Hepatocyte (in vitro differentiated cells): ENCODE measurements at regions not wholly inside any gene's neighbourhood (a gene's known extent, or its start where the extent isn't known, plus 50 kb on each side); places are given as distances from the start of the nearest gene placed in this dataset.
A peak's percentile ranks its signal among the peaks of the same experiment; 100 is the strongest.

Experiments
- DNase-seq: peaks from one replicate; pipeline ENCODE4 v3.0.0-alpha.2; 2016; ENCODE audit warnings: low spot score
- H2AFZ ChIP-seq: fragments of 200-600 bp; sonication (generic); 2 replicates; pipeline ENCODE4 v1.6.0; 2016; ENCODE audit warnings: antibody characterized with exemption, mild to moderate bottlenecking
- H3K27ac ChIP-seq: fragments of 200-600 bp; sonication (generic); 2 replicates; pipeline ENCODE4 v1.5.1; 2016; ENCODE audit warnings: mild to moderate bottlenecking
- H3K27me3 ChIP-seq: fragments of 200-600 bp; sonication (generic); 2 replicates; pipeline ENCODE4 v1.6.1; 2016
- H3K36me3 ChIP-seq: fragments of 200-600 bp; sonication (generic); replicated peaks from 2 replicates; pipeline ENCODE4 v1.5.1; 2016; ENCODE audit warnings: low read depth; ENCODE audit not compliant: insufficient read depth
- H3K4me1 ChIP-seq: fragments of 200-600 bp; sonication (generic); 2 replicates; pipeline ENCODE4 v1.5.1; 2016; ENCODE audit warnings: mild to moderate bottlenecking, moderate library complexity; ENCODE audit not compliant: insufficient read depth
- H3K4me2 ChIP-seq: fragments of 200-600 bp; sonication (generic); 2 replicates; pipeline ENCODE4 v1.6.0; 2016
- H3K4me3 ChIP-seq: fragments of 200-600 bp; sonication (generic); 2 replicates; pipeline ENCODE4 v1.5.1; 2016; ENCODE audit warnings: mild to moderate bottlenecking
- H3K79me2 ChIP-seq: fragments of 200-600 bp; sonication (generic); 2 replicates; pipeline ENCODE4 v1.6.0; 2017; ENCODE audit warnings: mild to moderate bottlenecking
- H3K9me2 ChIP-seq: fragments of 200-600 bp; sonication (generic); replicated peaks from 2 replicates; pipeline ENCODE4 v1.6.0; 2017; ENCODE audit warnings: mild to moderate bottlenecking; ENCODE audit not compliant: insufficient read depth
- H3K9me3 ChIP-seq: fragments of 200-600 bp; sonication (generic); 2 replicates; pipeline ENCODE4 v1.5.1; 2016; ENCODE audit warnings: low read depth, mild to moderate bottlenecking
- H4K20me1 ChIP-seq: fragments of 200-600 bp; sonication (generic); 2 replicates; pipeline ENCODE4 v1.6.0; 2016; ENCODE audit warnings: mild to moderate bottlenecking; ENCODE audit not compliant: insufficient read depth, poor library complexity, severe bottlenecking
- EZH2 ChIP-seq: fragments of 200-600 bp; sonication (generic); IDR thresholded peaks from 2 replicates; pipeline ENCODE4 v1.6.1; 2016; ENCODE audit warnings: antibody characterized with exemption, mild to moderate bottlenecking, borderline replicate concordance
- EZH2phosphoT487 ChIP-seq: fragments of 200-600 bp; sonication (generic); IDR thresholded peaks from one replicate; pipeline ENCODE4 v1.6.1; 2018; ENCODE audit warnings: antibody characterized with exemption, mild to moderate bottlenecking, low read depth, moderate library complexity; ENCODE audit not compliant: unreplicated experiment, severe bottlenecking
- WGBS: methylation state at CpG from one replicate; pipeline ENCODE4 v1.1.6; 2016; ENCODE audit warnings: low lambda C conversion rate; ENCODE audit errors: missing lambda C conversion rate; 5-methylcytosine and 5-hydroxymethylcytosine counted together
- TF ChIP-seq, protein P1 (sequence below): fragments of 200-600 bp; sonication (generic); IDR thresholded peaks from 2 replicates; pipeline ENCODE4 v1.5.1; 2016; ENCODE audit warnings: antibody characterized with exemption, mild to moderate bottlenecking; ENCODE audit not compliant: poor library complexity

DNA sequence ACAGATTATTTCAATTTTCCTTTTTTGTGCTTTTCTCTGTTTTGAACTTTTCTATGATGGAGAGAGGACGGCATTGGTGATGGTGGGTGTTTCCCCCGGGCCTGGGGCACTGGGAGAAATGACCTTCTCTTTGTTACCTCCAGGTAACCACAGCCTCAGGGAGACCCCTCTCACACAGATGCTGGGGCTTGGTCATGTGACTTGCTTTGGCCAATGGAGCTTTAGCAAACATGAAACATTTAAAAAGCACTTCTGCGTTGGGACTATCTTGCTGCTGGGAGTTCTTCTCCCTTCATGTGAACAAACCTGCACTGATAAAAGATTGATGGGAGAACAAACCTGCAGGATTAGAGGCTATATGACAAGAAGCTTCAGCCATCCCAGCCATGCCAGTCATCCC, 122.9 kb downstream of the NGF start:
- TF ChIP-seq, protein P1, sequence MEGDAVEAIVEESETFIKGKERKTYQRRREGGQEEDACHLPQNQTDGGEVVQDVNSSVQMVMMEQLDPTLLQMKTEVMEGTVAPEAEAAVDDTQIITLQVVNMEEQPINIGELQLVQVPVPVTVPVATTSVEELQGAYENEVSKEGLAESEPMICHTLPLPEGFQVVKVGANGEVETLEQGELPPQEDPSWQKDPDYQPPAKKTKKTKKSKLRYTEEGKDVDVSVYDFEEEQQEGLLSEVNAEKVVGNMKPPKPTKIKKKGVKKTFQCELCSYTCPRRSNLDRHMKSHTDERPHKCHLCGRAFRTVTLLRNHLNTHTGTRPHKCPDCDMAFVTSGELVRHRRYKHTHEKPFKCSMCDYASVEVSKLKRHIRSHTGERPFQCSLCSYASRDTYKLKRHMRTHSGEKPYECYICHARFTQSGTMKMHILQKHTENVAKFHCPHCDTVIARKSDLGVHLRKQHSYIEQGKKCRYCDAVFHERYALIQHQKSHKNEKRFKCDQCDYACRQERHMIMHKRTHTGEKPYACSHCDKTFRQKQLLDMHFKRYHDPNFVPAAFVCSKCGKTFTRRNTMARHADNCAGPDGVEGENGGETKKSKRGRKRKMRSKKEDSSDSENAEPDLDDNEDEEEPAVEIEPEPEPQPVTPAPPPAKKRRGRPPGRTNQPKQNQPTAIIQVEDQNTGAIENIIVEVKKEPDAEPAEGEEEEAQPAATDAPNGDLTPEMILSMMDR = no peak
- no peak for TF ChIP-seq EZH2phosphoT487
- no peak for TF ChIP-seq EZH2
- H2AFZ ChIP-seq = no peak overlapping the region
- 98% methylated on average over 3 of the region's 3 CpGs for WGBS

DNA sequence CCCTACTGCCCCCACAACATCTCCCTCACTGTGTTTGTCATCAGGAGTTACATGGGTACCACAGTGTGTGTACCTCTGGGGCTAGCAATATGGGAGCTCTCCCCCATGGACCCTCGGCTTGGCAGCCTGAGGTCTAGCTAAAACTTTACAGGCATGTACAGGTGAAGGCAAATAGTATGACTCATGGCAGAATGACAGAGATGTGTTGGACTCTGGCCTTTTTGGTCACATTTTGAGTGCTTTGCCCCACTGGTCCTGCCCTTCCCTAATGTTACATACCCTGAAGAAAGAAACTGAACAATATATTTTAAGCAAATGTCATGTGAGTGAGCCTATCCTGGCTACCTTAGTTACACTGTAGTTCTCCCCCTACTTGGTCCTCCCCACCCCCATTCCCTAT, 124.0 kb downstream of the NGF start:
- no peak overlapping the region for H2AFZ ChIP-seq
- WGBS = 88% methylated on average over 1 of the region's 1 CpG
- TF ChIP-seq EZH2phosphoT487 = no peak
- TF ChIP-seq, protein P1 = no peak
- TF ChIP-seq EZH2 = no peak
- no peaks in the 10 kb centered on the region for H3K27me3 ChIP-seq
- no peaks in the 10 kb centered on the region for H3K9me3 ChIP-seq
- peak overlapping the region; percentile 14 for H3K4me2 ChIP-seq
- peak overlapping the region; percentile 56 for H3K27ac ChIP-seq
- H3K4me3 ChIP-seq = no peak overlapping the region
- H4K20me1 ChIP-seq = no peaks in the 10 kb centered on the region
- H3K36me3 ChIP-seq = no peaks in the 10 kb centered on the region
- H3K4me1 ChIP-seq = peaks cover 7% of the 10 kb centered on the region
- H3K9me2 ChIP-seq = no peaks in the 10 kb centered on the region
- H3K79me2 ChIP-seq = no peaks in the 10 kb centered on the region
- DNase-seq = peak; percentile 35

More for the DNA sequence above, 122.9 kb downstream of the NGF start:
- no peaks in the 10 kb centered on the region for H3K9me3 ChIP-seq
- H3K4me2 ChIP-seq = no peak overlapping the region
- no peaks in the 10 kb centered on the region for H4K20me1 ChIP-seq
- no peak overlapping the region for H3K4me3 ChIP-seq
- no peaks in the 10 kb centered on the region for H3K36me3 ChIP-seq
- peaks cover 7% of the 10 kb centered on the region for H3K4me1 ChIP-seq
- DNase-seq = no peak
- no peaks in the 10 kb centered on the region for H3K9me2 ChIP-seq
- no peaks in the 10 kb centered on the region for H3K27me3 ChIP-seq
- no peaks in the 10 kb centered on the region for H3K79me2 ChIP-seq
- H3K27ac ChIP-seq = no peak overlapping the region

DNA sequence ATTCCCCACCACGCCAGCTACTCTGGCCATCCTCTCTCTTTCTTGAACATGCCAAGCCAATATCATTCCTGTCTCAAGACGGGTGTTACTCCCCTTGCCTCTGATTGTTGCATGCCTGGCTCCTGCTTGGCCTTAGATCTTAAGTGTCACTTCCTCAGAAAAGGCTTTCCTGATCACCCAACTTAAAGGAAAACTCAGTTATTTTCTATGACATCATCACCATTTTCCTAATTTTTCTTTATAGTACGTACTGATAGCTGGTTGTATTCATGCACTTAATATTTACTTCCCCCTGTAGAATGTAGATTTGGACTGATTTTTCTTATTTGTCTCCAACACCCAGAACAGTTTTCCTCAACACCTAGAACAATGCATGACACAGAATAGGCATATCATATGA, 123.8 kb upstream of the TSPAN2 start:
- no peaks in the 10 kb centered on the region for H3K36me3 ChIP-seq
- no peaks in the 10 kb centered on the region for H4K20me1 ChIP-seq
- peaks cover 7% of the 10 kb centered on the region for H3K4me1 ChIP-seq
- no peaks in the 10 kb centered on the region for H3K79me2 ChIP-seq
- no peak overlapping the region for H3K4me2 ChIP-seq
- no peak overlapping the region for H2AFZ ChIP-seq
- no peaks in the 10 kb centered on the region for H3K9me3 ChIP-seq
- TF ChIP-seq EZH2phosphoT487 = no peak
- TF ChIP-seq, protein P1 = no peak
- TF ChIP-seq EZH2 = no peak
- H3K9me2 ChIP-seq = no peaks in the 10 kb centered on the region
- no peak overlapping the region for H3K27ac ChIP-seq
- DNase-seq = no peak
- no peaks in the 10 kb centered on the region for H3K27me3 ChIP-seq
- H3K4me3 ChIP-seq = no peak overlapping the region
- WGBS = 94% methylated on average over 3 of the region's 3 CpGs
